ENCODE measurements at regions not wholly inside any gene's neighbourhood (a gene's known extent, or its start where the extent isn't known, plus 50 kb on each side); places are given as distances from the start of the nearest gene placed in this dataset.

DNA sequence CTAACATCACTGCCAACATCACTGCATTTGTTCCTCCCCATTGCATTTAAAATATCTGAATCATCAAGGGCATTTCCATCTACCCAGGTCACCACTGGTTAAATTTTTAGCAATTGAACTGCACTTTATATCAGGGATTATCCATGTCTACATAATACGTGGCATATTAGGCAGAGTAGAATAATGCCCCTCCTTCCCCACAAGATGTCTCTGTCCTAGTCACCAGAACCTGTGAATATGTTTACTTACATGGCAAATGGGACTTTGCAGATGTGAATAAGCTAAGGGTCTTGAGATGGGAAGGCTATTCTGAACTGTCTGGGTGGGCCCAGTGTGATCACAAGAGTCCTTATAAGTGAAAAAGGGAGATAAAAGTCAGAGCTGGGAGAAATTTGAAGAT, 181.7 kb upstream of the ARID2 start:
- TF ChIP-seq POLR2A (IDR thresholded peaks at IDR 0.05) (no peak), EP300 (IDR thresholded peaks at IDR 0.05) (no peak)
- TF ChIP-seq, protein P1, sequence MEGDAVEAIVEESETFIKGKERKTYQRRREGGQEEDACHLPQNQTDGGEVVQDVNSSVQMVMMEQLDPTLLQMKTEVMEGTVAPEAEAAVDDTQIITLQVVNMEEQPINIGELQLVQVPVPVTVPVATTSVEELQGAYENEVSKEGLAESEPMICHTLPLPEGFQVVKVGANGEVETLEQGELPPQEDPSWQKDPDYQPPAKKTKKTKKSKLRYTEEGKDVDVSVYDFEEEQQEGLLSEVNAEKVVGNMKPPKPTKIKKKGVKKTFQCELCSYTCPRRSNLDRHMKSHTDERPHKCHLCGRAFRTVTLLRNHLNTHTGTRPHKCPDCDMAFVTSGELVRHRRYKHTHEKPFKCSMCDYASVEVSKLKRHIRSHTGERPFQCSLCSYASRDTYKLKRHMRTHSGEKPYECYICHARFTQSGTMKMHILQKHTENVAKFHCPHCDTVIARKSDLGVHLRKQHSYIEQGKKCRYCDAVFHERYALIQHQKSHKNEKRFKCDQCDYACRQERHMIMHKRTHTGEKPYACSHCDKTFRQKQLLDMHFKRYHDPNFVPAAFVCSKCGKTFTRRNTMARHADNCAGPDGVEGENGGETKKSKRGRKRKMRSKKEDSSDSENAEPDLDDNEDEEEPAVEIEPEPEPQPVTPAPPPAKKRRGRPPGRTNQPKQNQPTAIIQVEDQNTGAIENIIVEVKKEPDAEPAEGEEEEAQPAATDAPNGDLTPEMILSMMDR (IDR thresholded peaks at IDR 0.05) = no peak

Measured in tibial nerve (tissue), 4 donors.